Activated T-cell treated with anti-CD3 and anti-CD28 coated beads, Interleukin-2, amount 50 U/mL, for 72 hours (primary cell): ENCODE measurements at regions not wholly inside any gene's neighbourhood (a gene's known extent, or its start where the extent isn't known, plus 50 kb on each side); places are given as distances from the start of the nearest gene placed in this dataset.

Source experiments
- ATAC-seq, 2 donors: fragments of 150-1000 bp; cut with Tn5 transposase; replicated peaks in 1 of 2; 2 replicates each; pipeline ENCODE4 v1.10.0; 2021; ENCODE audit warnings: moderate library complexity in 2 of 2, mild to moderate bottlenecking in 1 of 2
- DNase-seq, 2 donors: peaks; one replicate each; pipeline ENCODE4 v3.0.0; 2021 to 2022; ENCODE audit warnings: mixed read lengths in 1 of 2
- H3K27ac Mint-ChIP-seq: one replicate; pipeline ENCODE4 v1.8.0; 2022; ENCODE audit warnings: mild to moderate bottlenecking, moderate library complexity, mixed read lengths
- H3K27me3 Mint-ChIP-seq: one replicate; pipeline ENCODE4 v1.8.0; 2022; ENCODE audit warnings: low read depth, mixed read lengths
- H3K36me3 Mint-ChIP-seq, 2 donors: one replicate each; pipeline ENCODE4 v1.8.0; 2022; ENCODE audit warnings: mixed read lengths in 2 of 2, mild to moderate bottlenecking in 1 of 2; ENCODE audit not compliant: insufficient read depth in 2 of 2
- H3K4me1 Mint-ChIP-seq: one replicate; pipeline ENCODE4 v1.8.0; 2022; ENCODE audit warnings: low read depth, mixed read lengths
- H3K4me3 Mint-ChIP-seq, 2 donors: one replicate each; pipeline ENCODE4 v1.8.0; 2022; ENCODE audit warnings: mild to moderate bottlenecking in 2 of 2, mixed read lengths in 2 of 2, moderate library complexity in 2 of 2
- H3K9me3 Mint-ChIP-seq, 2 donors: one replicate each; pipeline ENCODE4 v1.8.0; 2022; ENCODE audit warnings: mixed read lengths in 2 of 2

GRCh38 chr9:107644733-107645463 lies 155.3 kb upstream of the KLF4 start:
- no peak overlapping the region for H3K27ac Mint-ChIP-seq
- H3K9me3 Mint-ChIP-seq, result peaks cover 0 to 1% of the 10 kb centered on the region in 2 donors
- no peak for DNase-seq
- H3K4me3 Mint-ChIP-seq, result no peak overlapping the region
- peaks cover 0 to 3% of the 10 kb centered on the region in 2 donors for H3K36me3 Mint-ChIP-seq
- no peak for ATAC-seq
- no peaks in the 10 kb centered on the region for H3K4me1 Mint-ChIP-seq
- peaks cover 15% of the 10 kb centered on the region for H3K27me3 Mint-ChIP-seq

- DNase-seq, result no peak
- ATAC-seq, result no peak
- H3K4me3 Mint-ChIP-seq, result no peak overlapping the region
- H3K27me3 Mint-ChIP-seq, result peaks cover 43% of the 10 kb centered on the region
- H3K4me1 Mint-ChIP-seq, result peaks cover 8% of the 10 kb centered on the region
- peaks cover 0 to 5% of the 10 kb centered on the region in 2 donors for H3K36me3 Mint-ChIP-seq
- no peak overlapping the region for H3K27ac Mint-ChIP-seq
- H3K9me3 Mint-ChIP-seq, result peaks cover 0 to 1% of the 10 kb centered on the region in 2 donors
Observed at GRCh38 chr9:107639426-107639825, 149.9 kb upstream of the KLF4 start.

- Mint-ChIP-seq H3K36me3 (peaks cover 0 to 5% of the 10 kb centered on the region in 2 donors), H3K27me3 (peaks cover 43% of the 10 kb centered on the region), H3K4me1 (peaks cover 8% of the 10 kb centered on the region), H3K9me3 (peaks cover 0 to 1% of the 10 kb centered on the region in 2 donors), H3K4me3 (peak overlapping the region; percentile 52 to 71), H3K27ac (no peak overlapping the region)
- ATAC-seq, result no peak
- no peak for DNase-seq
Observed at GRCh38 chr9:107638521-107639310, 149.1 kb upstream of the KLF4 start.

GRCh38 chr9:107637421-107638420 lies 148.2 kb upstream of the KLF4 start:
- ATAC-seq, result no peak
- Mint-ChIP-seq H3K4me3 (peak overlapping the region; percentile 52 to 71), H3K27ac (no peak overlapping the region), H3K9me3 (peaks cover 0 to 1% of the 10 kb centered on the region in 2 donors), H3K36me3 (peaks cover 0 to 5% of the 10 kb centered on the region in 2 donors), H3K4me1 (peaks cover 8% of the 10 kb centered on the region), H3K27me3 (peaks cover 40% of the 10 kb centered on the region)
- no peak for DNase-seq

GRCh38 chr9:107636571-107637381 lies 147.2 kb upstream of the KLF4 start:
- Mint-ChIP-seq H3K4me3 (peak overlapping the region in 1 of 2 donors; percentile 25), H3K27ac (no peak overlapping the region), H3K4me1 (peaks cover 8% of the 10 kb centered on the region), H3K36me3 (peaks cover 0 to 5% of the 10 kb centered on the region in 2 donors), H3K27me3 (peaks cover 38% of the 10 kb centered on the region), H3K9me3 (peaks cover 0 to 1% of the 10 kb centered on the region in 2 donors)
- ATAC-seq (no peak), DNase-seq (no peak)

- Mint-ChIP-seq H3K4me3 (no peak overlapping the region), H3K27ac (no peak overlapping the region), H3K27me3 (peaks cover 37% of the 10 kb centered on the region), H3K4me1 (peaks cover 8% of the 10 kb centered on the region), H3K9me3 (no peaks in the 10 kb centered on the region), H3K36me3 (peaks cover 0 to 5% of the 10 kb centered on the region in 2 donors)
- ATAC-seq, result no peak
- no peak for DNase-seq
Observed at GRCh38 chr9:107635803-107636174, 146.2 kb upstream of the KLF4 start.

GRCh38 chr9:107635101-107635802 lies 145.7 kb upstream of the KLF4 start:
- Mint-ChIP-seq H3K36me3 (peaks cover 0 to 2% of the 10 kb centered on the region in 2 donors), H3K4me1 (peaks cover 8% of the 10 kb centered on the region), H3K9me3 (no peaks in the 10 kb centered on the region), H3K27me3 (peaks cover 32% of the 10 kb centered on the region), H3K4me3 (no peak overlapping the region), H3K27ac (no peak overlapping the region)
- no peak for DNase-seq
- no peak for ATAC-seq

- no peak for ATAC-seq
- no peaks in the 10 kb centered on the region for H3K9me3 Mint-ChIP-seq
- no peak overlapping the region for H3K4me3 Mint-ChIP-seq
- no peak for DNase-seq
- H3K27me3 Mint-ChIP-seq, result peaks cover 14% of the 10 kb centered on the region
- no peak overlapping the region for H3K27ac Mint-ChIP-seq
- H3K4me1 Mint-ChIP-seq, result peaks cover 5% of the 10 kb centered on the region
- peaks cover 0 to 1% of the 10 kb centered on the region in 2 donors for H3K36me3 Mint-ChIP-seq
Observed at GRCh38 chr9:107633406-107633805, 143.8 kb upstream of the KLF4 start.

- no peak overlapping the region for H3K4me3 Mint-ChIP-seq
- H3K36me3 Mint-ChIP-seq, result no peaks in the 10 kb centered on the region
- no peaks in the 10 kb centered on the region for H3K9me3 Mint-ChIP-seq
- H3K27ac Mint-ChIP-seq, result no peak overlapping the region
- peaks cover 8% of the 10 kb centered on the region for H3K27me3 Mint-ChIP-seq
- DNase-seq (no peak), ATAC-seq (no peak)
- H3K4me1 Mint-ChIP-seq, result no peaks in the 10 kb centered on the region
Observed at GRCh38 chr9:107632661-107633060, 143.1 kb upstream of the KLF4 start.

GRCh38 chr9:107632216-107632615 lies 142.6 kb upstream of the KLF4 start:
- ATAC-seq (no peak), DNase-seq (no peak)
- H3K27ac Mint-ChIP-seq, result no peak overlapping the region
- no peaks in the 10 kb centered on the region for H3K36me3 Mint-ChIP-seq
- no peaks in the 10 kb centered on the region for H3K4me1 Mint-ChIP-seq
- H3K27me3 Mint-ChIP-seq, result peaks cover 8% of the 10 kb centered on the region
- no peak overlapping the region for H3K4me3 Mint-ChIP-seq
- no peaks in the 10 kb centered on the region for H3K9me3 Mint-ChIP-seq

- DNase-seq (no peak), ATAC-seq (no peak)
- H3K4me3 Mint-ChIP-seq, result no peak overlapping the region
- H3K4me1 Mint-ChIP-seq, result no peaks in the 10 kb centered on the region
- no peaks in the 10 kb centered on the region for H3K9me3 Mint-ChIP-seq
- H3K27ac Mint-ChIP-seq, result no peak overlapping the region
- H3K36me3 Mint-ChIP-seq, result no peaks in the 10 kb centered on the region
- H3K27me3 Mint-ChIP-seq, result peaks cover 4% of the 10 kb centered on the region
Observed at GRCh38 chr9:107631788-107632187, 142.2 kb upstream of the KLF4 start.

GRCh38 chr9:107630156-107630555 lies 140.6 kb upstream of the KLF4 start:
- DNase-seq (no peak), ATAC-seq (no peak)
- H3K4me3 Mint-ChIP-seq, result no peak overlapping the region
- H3K36me3 Mint-ChIP-seq, result no peaks in the 10 kb centered on the region
- no peaks in the 10 kb centered on the region for H3K4me1 Mint-ChIP-seq
- H3K9me3 Mint-ChIP-seq, result no peaks in the 10 kb centered on the region
- no peaks in the 10 kb centered on the region for H3K27me3 Mint-ChIP-seq
- no peak overlapping the region for H3K27ac Mint-ChIP-seq
